ENCODE measurements at regions not wholly inside any gene's neighbourhood (a gene's known extent, or its start where the extent isn't known, plus 50 kb on each side); places are given as distances from the start of the nearest gene placed in this dataset.

DNA sequence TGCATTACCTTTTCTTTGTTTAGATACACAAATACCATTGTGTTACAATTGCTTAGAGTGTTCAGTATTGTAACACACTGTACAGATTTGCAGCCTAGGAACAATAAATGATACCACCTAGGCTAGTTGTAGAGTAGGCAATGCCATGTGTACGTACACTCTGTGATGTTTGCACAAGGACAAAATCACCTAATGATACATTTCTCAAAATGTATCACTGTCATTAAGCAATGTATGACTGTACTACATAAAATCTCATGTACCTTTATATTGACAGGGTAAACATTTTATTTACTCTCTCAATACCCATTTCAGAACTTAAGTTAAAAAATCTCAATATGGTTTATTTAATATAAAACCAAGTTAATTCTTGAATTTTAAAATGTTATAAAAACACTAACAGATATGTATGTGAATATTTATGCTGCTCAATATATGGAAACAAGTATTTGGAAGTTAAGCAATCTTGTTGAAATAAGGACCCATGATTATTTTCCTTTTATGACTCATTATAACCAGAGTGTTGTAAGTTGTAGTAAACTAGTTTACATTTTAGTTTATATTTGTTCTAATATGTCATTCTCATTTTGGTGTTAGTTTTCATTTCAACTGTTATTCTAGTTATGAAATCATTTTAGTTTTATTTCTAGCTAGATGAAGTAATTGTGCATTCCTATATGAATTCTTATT, 409.2 kb downstream of the TLL1 start:
- Histone ChIP-seq H3K9me2 (replicated peaks; ENCODE audit: insufficient read depth, low read length) (no peaks in the 10 kb centered on the region), H3K9ac (ENCODE audit: low read length) (no peak overlapping the region), H3K27me3 (ENCODE audit: low read length) (no peaks in the 10 kb centered on the region), H3K27ac (ENCODE audit: low read depth, low read length) (no peak overlapping the region), H3F3A (ENCODE audit: insufficient read depth) (no peaks in the 10 kb centered on the region), H3K79me2 (ENCODE audit: insufficient read depth, low read length) (no peaks in the 10 kb centered on the region), H4K20me1 (ENCODE audit: low read depth, low read length) (no peaks in the 10 kb centered on the region), H3K36me3 (ENCODE audit: low read length) (no peaks in the 10 kb centered on the region), H3K4me3 (ENCODE audit: insufficient read depth, low read length, poor library complexity, severe bottlenecking) (no peak overlapping the region), H3K4me2 (ENCODE audit: low read depth, low read length, poor library complexity, severe bottlenecking) (no peak overlapping the region), H3K9me3 (ENCODE audit: insufficient read depth, low read length) (no peaks in the 10 kb centered on the region), H2AFZ (ENCODE audit: low read depth, low read length, severe bottlenecking) (no peak overlapping the region)
- TF ChIP-seq EZH2phosphoT487 (conservative IDR thresholded peaks at IDR 0.05; ENCODE audit: low read length) (no peak), CTCF (IDR thresholded peaks at IDR 0.05; ENCODE audit: insufficient read depth, low read length, poor library complexity, severe bottlenecking) (no peak)

GRCh38 chr4:166284221-166284620, 411.2 kb downstream of the TLL1 start:
- Histone ChIP-seq H4K20me1 (ENCODE audit: low read depth, low read length) (no peaks in the 10 kb centered on the region), H3K27me3 (ENCODE audit: low read length) (no peaks in the 10 kb centered on the region), H3K9me2 (replicated peaks; ENCODE audit: insufficient read depth, low read length) (no peaks in the 10 kb centered on the region), H3K79me2 (ENCODE audit: insufficient read depth, low read length) (no peaks in the 10 kb centered on the region), H3K36me3 (ENCODE audit: low read length) (no peaks in the 10 kb centered on the region), H3K4me3 (ENCODE audit: insufficient read depth, low read length, poor library complexity, severe bottlenecking) (no peak overlapping the region), H2AFZ (ENCODE audit: low read depth, low read length, severe bottlenecking) (no peak overlapping the region), H3K9ac (ENCODE audit: low read length) (no peak overlapping the region), H3K4me2 (ENCODE audit: low read depth, low read length, poor library complexity, severe bottlenecking) (no peak overlapping the region), H3K27ac (ENCODE audit: low read depth, low read length) (no peak overlapping the region), H3F3A (ENCODE audit: insufficient read depth) (no peaks in the 10 kb centered on the region), H3K9me3 (ENCODE audit: insufficient read depth, low read length) (no peaks in the 10 kb centered on the region)
- TF ChIP-seq EZH2phosphoT487 (conservative IDR thresholded peaks at IDR 0.05; ENCODE audit: low read length) (no peak), CTCF (IDR thresholded peaks at IDR 0.05; ENCODE audit: insufficient read depth, low read length, poor library complexity, severe bottlenecking) (no peak)

DNA sequence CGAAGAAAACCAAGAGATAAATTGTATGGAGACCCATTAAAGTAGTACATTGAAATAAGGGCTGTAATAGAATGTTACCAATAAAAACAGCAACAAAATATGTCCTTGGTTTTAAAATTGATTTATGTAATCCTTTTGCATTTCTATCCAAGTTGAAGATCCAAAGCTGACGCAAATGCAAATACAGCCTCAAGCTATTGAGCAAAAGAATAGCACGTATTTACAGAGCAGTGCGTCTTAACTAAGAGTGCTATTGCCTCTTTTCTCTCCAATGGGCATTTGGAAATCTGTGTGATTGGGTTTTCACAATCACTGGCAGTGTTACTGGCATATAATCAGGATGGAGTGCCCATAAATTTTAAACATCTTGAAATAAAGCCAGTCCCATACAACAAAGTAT, 417.4 kb downstream of the TLL1 start:
- Histone ChIP-seq H3K9me2 (replicated peaks; ENCODE audit: insufficient read depth, low read length) (no peaks in the 10 kb centered on the region), H3K27me3 (ENCODE audit: low read length) (no peaks in the 10 kb centered on the region), H3K27ac (ENCODE audit: low read depth, low read length) (no peak overlapping the region), H3K4me2 (ENCODE audit: low read depth, low read length, poor library complexity, severe bottlenecking) (no peak overlapping the region), H3K79me2 (ENCODE audit: insufficient read depth, low read length) (no peaks in the 10 kb centered on the region), H3K4me3 (ENCODE audit: insufficient read depth, low read length, poor library complexity, severe bottlenecking) (no peak overlapping the region), H3K9ac (ENCODE audit: low read length) (no peak overlapping the region), H3F3A (ENCODE audit: insufficient read depth) (no peaks in the 10 kb centered on the region), H3K9me3 (ENCODE audit: insufficient read depth, low read length) (no peaks in the 10 kb centered on the region), H4K20me1 (ENCODE audit: low read depth, low read length) (no peaks in the 10 kb centered on the region), H3K36me3 (ENCODE audit: low read length) (no peaks in the 10 kb centered on the region), H2AFZ (ENCODE audit: low read depth, low read length, severe bottlenecking) (no peak overlapping the region)
- TF ChIP-seq CTCF (IDR thresholded peaks at IDR 0.05; ENCODE audit: insufficient read depth, low read length, poor library complexity, severe bottlenecking) (no peak), EZH2phosphoT487 (conservative IDR thresholded peaks at IDR 0.05; ENCODE audit: low read length) (no peak)

All from SU-DHL-6 (cell line).